Astrocyte (in vitro differentiated cells and primary cell): ENCODE measurements at regions not wholly inside any gene's neighbourhood (a gene's known extent, or its start where the extent isn't known, plus 50 kb on each side); places are given as distances from the start of the nearest gene placed in this dataset.

Source experiments
- DNase-seq: peaks from one replicate; pipeline ENCODE4 v3.0.0-alpha.2; 2010; ENCODE audit warnings: low read depth
- FAIRE-seq: peaks from 2 replicates; lab custom pipeline; 2011; peaks lifted over from hg19 to GRCh38; lab: Jason Lieb, UNC
- H2AFZ ChIP-seq: 2 replicates; pipeline ENCODE4 v1.6.0; 2012; ENCODE audit warnings: low read depth, low read length, inconsistent platforms
- H3K27ac ChIP-seq: 2 replicates; pipeline ENCODE4 v1.5.1; 2011; ENCODE audit warnings: low read depth, low read length, inconsistent platforms
- H3K27me3 ChIP-seq: 2 replicates; pipeline ENCODE4 v1.6.0; 2011; ENCODE audit warnings: low read length, inconsistent platforms; ENCODE audit not compliant: insufficient read depth
- H3K36me3 ChIP-seq: 2 replicates; pipeline ENCODE4 v1.5.1; 2011; ENCODE audit warnings: low read length, inconsistent platforms; ENCODE audit not compliant: insufficient read depth
- H3K4me1 ChIP-seq: 2 replicates; pipeline ENCODE4 v1.5.1; 2011; ENCODE audit warnings: low read length, inconsistent platforms; ENCODE audit not compliant: insufficient read depth
- H3K4me2 ChIP-seq: 2 replicates; pipeline ENCODE4 v1.6.0; 2012; ENCODE audit warnings: low read length, inconsistent platforms
- H3K4me3 ChIP-seq: 2 replicates; pipeline ENCODE4 v1.5.1; 2011; ENCODE audit warnings: low read depth, mild to moderate bottlenecking, low read length, inconsistent platforms; ENCODE audit not compliant: insufficient read depth
- H3K79me2 ChIP-seq: 2 replicates; pipeline ENCODE4 v1.6.0; 2012; ENCODE audit warnings: mild to moderate bottlenecking, low read length, inconsistent platforms; ENCODE audit not compliant: insufficient read depth
- H3K9ac ChIP-seq: 2 replicates; pipeline ENCODE4 v1.6.0; 2012; ENCODE audit warnings: mild to moderate bottlenecking, low read length, inconsistent platforms
- H3K9me3 ChIP-seq: 2 replicates; pipeline ENCODE4 v1.5.1; 2012; ENCODE audit warnings: low read depth, mild to moderate bottlenecking, low read length, inconsistent platforms; ENCODE audit not compliant: insufficient read depth
- H4K20me1 ChIP-seq: 2 replicates; pipeline ENCODE4 v1.6.0; 2012; ENCODE audit warnings: low read length, inconsistent platforms; ENCODE audit not compliant: insufficient read depth
- H3K27ac Mint-ChIP-seq: one replicate; pipeline ENCODE4 v1.8.0; 2021; ENCODE audit warnings: mild to moderate bottlenecking, mixed read lengths; ENCODE audit not compliant: unreplicated experiment
- H3K27me3 Mint-ChIP-seq: one replicate; pipeline ENCODE4 v1.8.0; 2021; ENCODE audit warnings: low read depth, mixed read lengths; ENCODE audit not compliant: unreplicated experiment
- H3K36me3 Mint-ChIP-seq: one replicate; pipeline ENCODE4 v1.8.0; 2021; ENCODE audit warnings: low read depth, mixed read lengths; ENCODE audit not compliant: unreplicated experiment
- H3K4me1 Mint-ChIP-seq: one replicate; pipeline ENCODE4 v1.8.0; 2021; ENCODE audit warnings: low read depth, mixed read lengths; ENCODE audit not compliant: unreplicated experiment
- H3K4me3 Mint-ChIP-seq: one replicate; pipeline ENCODE4 v1.8.0; 2021; ENCODE audit warnings: mild to moderate bottlenecking, moderate library complexity, mixed read lengths; ENCODE audit not compliant: unreplicated experiment
- H3K9me3 Mint-ChIP-seq: one replicate; pipeline ENCODE4 v1.8.0; 2021; ENCODE audit warnings: mild to moderate bottlenecking, mixed read lengths; ENCODE audit not compliant: unreplicated experiment
- CTCF ChIP-seq: IDR thresholded peaks from 2 replicates; pipeline ENCODE4 v1.5.1; 2011; ENCODE audit warnings: low read depth, mild to moderate bottlenecking, inconsistent platforms, low read length, moderate library complexity; ENCODE audit not compliant: insufficient read depth
- EZH2 ChIP-seq: IDR thresholded peaks from 2 replicates; pipeline ENCODE4 v1.6.1; 2012; ENCODE audit warnings: mild to moderate bottlenecking, low read length, inconsistent platforms; ENCODE audit not compliant: insufficient read depth

GRCh38 chr9:19577411-19577810 is 168.6 kb downstream of the ACER2 start:
- Mint-ChIP-seq H3K27me3 (peaks cover 8% of the 10 kb centered on the region), H3K4me1 (peaks cover 3% of the 10 kb centered on the region), H3K9me3 (peaks cover under 1% of the 10 kb centered on the region), H3K4me3 (no peak overlapping the region), H3K27ac (no peak overlapping the region), H3K36me3 (no peaks in the 10 kb centered on the region)
- TF ChIP-seq CTCF = no peak
- no peak for TF ChIP-seq EZH2
- DNase-seq = no peak
- Histone ChIP-seq H3K27ac (no peak overlapping the region), H3K9me3 (no peaks in the 10 kb centered on the region), H3K79me2 (no peaks in the 10 kb centered on the region), H2AFZ (no peak overlapping the region), H3K27me3 (no peaks in the 10 kb centered on the region), H3K4me1 (no peaks in the 10 kb centered on the region), H3K4me3 (no peak overlapping the region), H3K9ac (no peak overlapping the region), H3K36me3 (no peaks in the 10 kb centered on the region), H3K4me2 (no peak overlapping the region), H4K20me1 (no peaks in the 10 kb centered on the region)
- FAIRE-seq = no peak

- H3K27me3 ChIP-seq = no peaks in the 10 kb centered on the region
- no peak overlapping the region for H2AFZ ChIP-seq
- FAIRE-seq = no peak
- no peaks in the 10 kb centered on the region for H3K4me1 ChIP-seq
- H3K9ac ChIP-seq = no peak overlapping the region
- H3K27me3 Mint-ChIP-seq = peaks cover under 1% of the 10 kb centered on the region
- peaks cover 1% of the 10 kb centered on the region for H3K9me3 Mint-ChIP-seq
- no peaks in the 10 kb centered on the region for H3K36me3 Mint-ChIP-seq
- H3K36me3 ChIP-seq = no peaks in the 10 kb centered on the region
- DNase-seq = no peak
- no peak overlapping the region for H3K4me3 ChIP-seq
- H3K4me1 Mint-ChIP-seq = no peaks in the 10 kb centered on the region
- H3K27ac ChIP-seq = no peak overlapping the region
- TF ChIP-seq CTCF = no peak
- no peak for TF ChIP-seq EZH2
- H3K79me2 ChIP-seq = no peaks in the 10 kb centered on the region
- no peak overlapping the region for H3K4me3 Mint-ChIP-seq
- H3K4me2 ChIP-seq = no peak overlapping the region
- H4K20me1 ChIP-seq = no peaks in the 10 kb centered on the region
- no peaks in the 10 kb centered on the region for H3K9me3 ChIP-seq
- H3K27ac Mint-ChIP-seq = no peak overlapping the region
These were observed 160.1 kb downstream of the ACER2 start for GRCh38 chr9:19568946-19569345.

- H3K27me3 Mint-ChIP-seq = peaks cover 2% of the 10 kb centered on the region
- no peak for FAIRE-seq
- no peak overlapping the region for H3K4me2 ChIP-seq
- no peaks in the 10 kb centered on the region for H4K20me1 ChIP-seq
- no peak overlapping the region for H2AFZ ChIP-seq
- H3K27me3 ChIP-seq = no peaks in the 10 kb centered on the region
- DNase-seq = no peak
- no peak overlapping the region for H3K4me3 Mint-ChIP-seq
- H3K4me1 ChIP-seq = no peaks in the 10 kb centered on the region
- H3K4me3 ChIP-seq = no peak overlapping the region
- no peak overlapping the region for H3K9ac ChIP-seq
- H3K36me3 Mint-ChIP-seq = no peaks in the 10 kb centered on the region
- no peak overlapping the region for H3K27ac ChIP-seq
- no peak overlapping the region for H3K27ac Mint-ChIP-seq
- H3K4me1 Mint-ChIP-seq = no peaks in the 10 kb centered on the region
- no peaks in the 10 kb centered on the region for H3K79me2 ChIP-seq
- no peak for TF ChIP-seq EZH2
- no peaks in the 10 kb centered on the region for H3K9me3 ChIP-seq
- no peaks in the 10 kb centered on the region for H3K9me3 Mint-ChIP-seq
- no peaks in the 10 kb centered on the region for H3K36me3 ChIP-seq
These were observed 155.7 kb downstream of the ACER2 start for GRCh38 chr9:19564396-19565061.
